OCI-LY1 (cell line): ENCODE measurements at regions not wholly inside any gene's neighbourhood (a gene's known extent, or its start where the extent isn't known, plus 50 kb on each side); places are given as distances from the start of the nearest gene placed in this dataset.

Source experiments
- H2AFZ ChIP-seq: fragments of 200-600 bp; sonication (generic), shearing (Covaris generic); 2 replicates; pipeline ENCODE4 v1.6.0; 2014; ENCODE audit warnings: antibody characterized with exemption, mild to moderate bottlenecking, low read length
- H3F3A ChIP-seq: fragments of 200-600 bp; sonication (generic), shearing (Covaris generic); 2 replicates; pipeline ENCODE4 v1.6.0; 2014; ENCODE audit warnings: mild to moderate bottlenecking, antibody characterized with exemption, low read length, moderate library complexity; ENCODE audit not compliant: insufficient read depth
- H3K27ac ChIP-seq: fragments of 200-600 bp; sonication (generic); 2 replicates; pipeline ENCODE4 v1.5.1; 2014; ENCODE audit warnings: low read length, mixed run types, mild to moderate bottlenecking, low read depth; ENCODE audit not compliant: poor library complexity, severe bottlenecking
- H3K27me3 ChIP-seq: fragments of 200-600 bp; sonication (generic); 2 replicates; pipeline ENCODE4 v1.6.0; 2014; ENCODE audit warnings: antibody characterized with exemption, mild to moderate bottlenecking, low read length, moderate library complexity; ENCODE audit not compliant: insufficient read depth
- H3K36me3 ChIP-seq: fragments of 200-600 bp; sonication (generic); 2 replicates; pipeline ENCODE4 v1.6.1; 2014; ENCODE audit warnings: mild to moderate bottlenecking, antibody characterized with exemption, low read length, moderate library complexity, mixed read lengths; ENCODE audit not compliant: insufficient read depth
- H3K4me1 ChIP-seq: fragments of 200-600 bp; sonication (generic); 2 replicates; pipeline ENCODE4 v1.5.1; 2014; ENCODE audit warnings: mild to moderate bottlenecking, low read length, moderate library complexity; ENCODE audit not compliant: insufficient read depth, severe bottlenecking
- H3K4me2 ChIP-seq: fragments of 200-600 bp; sonication (generic), shearing (Covaris generic); 2 replicates; pipeline ENCODE4 v1.6.1; 2014; ENCODE audit warnings: low read length
- H3K4me3 ChIP-seq: fragments of 200-600 bp; sonication (generic); 2 replicates; pipeline ENCODE4 v1.5.1; 2014; ENCODE audit warnings: low read length, low read depth, mild to moderate bottlenecking, mixed read lengths; ENCODE audit not compliant: poor library complexity, severe bottlenecking
- H3K79me2 ChIP-seq: fragments of 200-600 bp; shearing (Covaris generic); 2 replicates; pipeline ENCODE4 v1.6.1; 2016; ENCODE audit warnings: mixed run types, low read length, mixed read lengths; ENCODE audit not compliant: insufficient read depth
- H3K9ac ChIP-seq: fragments of 200-600 bp; sonication (generic), shearing (Covaris generic); 2 replicates; pipeline ENCODE4 v1.6.1; 2014; ENCODE audit warnings: mild to moderate bottlenecking, low read length, mixed read lengths
- H3K9me2 ChIP-seq: fragments of 200-600 bp; sonication (generic), shearing (Covaris generic); 2 replicates; pipeline ENCODE4 v1.6.1; 2014; ENCODE audit warnings: low read depth, mild to moderate bottlenecking, low read length, mixed read lengths
- H3K9me3 ChIP-seq: fragments of 200-600 bp; shearing (Covaris generic); 2 replicates; pipeline ENCODE4 v1.6.1; 2014; ENCODE audit warnings: low read length, mixed read lengths
- H4K20me1 ChIP-seq: fragments of 200-600 bp; sonication (generic), shearing (Covaris generic); 2 replicates; pipeline ENCODE4 v1.6.0; 2016; ENCODE audit warnings: mild to moderate bottlenecking, low read length; ENCODE audit not compliant: insufficient read depth
- EZH2 ChIP-seq: fragments of 200-600 bp; sonication (generic), shearing (Covaris generic); IDR thresholded peaks from 2 replicates; pipeline ENCODE4 v1.8.0; 2017; ENCODE audit warnings: borderline replicate concordance, mixed run types, mild to moderate bottlenecking, antibody characterized with exemption, low read length, moderate library complexity, mixed read lengths
- TF ChIP-seq, protein P1 (sequence below): fragments of 200-600 bp; sonication (generic), shearing (Covaris generic); IDR thresholded peaks from 2 replicates; pipeline ENCODE4 v1.5.1; 2017; ENCODE audit warnings: mild to moderate bottlenecking, antibody characterized with exemption, low read length, moderate library complexity, mixed read lengths

DNA sequence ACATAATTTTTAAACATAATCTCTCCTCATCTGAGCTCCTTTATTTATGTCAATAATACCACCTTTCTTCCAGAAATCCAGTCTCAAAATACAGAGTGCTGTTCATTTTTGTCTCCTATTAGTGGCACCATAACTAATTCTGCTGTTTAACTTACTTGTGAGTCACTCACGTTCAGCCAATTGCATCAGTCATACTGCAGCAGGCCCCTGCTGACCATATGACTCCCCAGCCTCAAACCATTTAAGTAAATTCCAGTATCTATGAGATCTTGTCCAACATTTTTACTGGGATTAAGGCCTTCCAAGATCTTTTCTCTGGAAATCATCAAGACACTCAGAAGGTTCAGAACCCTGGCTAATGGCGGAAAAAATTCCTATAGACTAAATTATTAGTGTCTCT lies 982.2 kb upstream of the MAP3K7 start:
- H3K9me3 ChIP-seq = no peaks in the 10 kb centered on the region
- H3K4me1 ChIP-seq = no peaks in the 10 kb centered on the region
- H3K4me3 ChIP-seq = no peak overlapping the region
- TF ChIP-seq, protein P1, sequence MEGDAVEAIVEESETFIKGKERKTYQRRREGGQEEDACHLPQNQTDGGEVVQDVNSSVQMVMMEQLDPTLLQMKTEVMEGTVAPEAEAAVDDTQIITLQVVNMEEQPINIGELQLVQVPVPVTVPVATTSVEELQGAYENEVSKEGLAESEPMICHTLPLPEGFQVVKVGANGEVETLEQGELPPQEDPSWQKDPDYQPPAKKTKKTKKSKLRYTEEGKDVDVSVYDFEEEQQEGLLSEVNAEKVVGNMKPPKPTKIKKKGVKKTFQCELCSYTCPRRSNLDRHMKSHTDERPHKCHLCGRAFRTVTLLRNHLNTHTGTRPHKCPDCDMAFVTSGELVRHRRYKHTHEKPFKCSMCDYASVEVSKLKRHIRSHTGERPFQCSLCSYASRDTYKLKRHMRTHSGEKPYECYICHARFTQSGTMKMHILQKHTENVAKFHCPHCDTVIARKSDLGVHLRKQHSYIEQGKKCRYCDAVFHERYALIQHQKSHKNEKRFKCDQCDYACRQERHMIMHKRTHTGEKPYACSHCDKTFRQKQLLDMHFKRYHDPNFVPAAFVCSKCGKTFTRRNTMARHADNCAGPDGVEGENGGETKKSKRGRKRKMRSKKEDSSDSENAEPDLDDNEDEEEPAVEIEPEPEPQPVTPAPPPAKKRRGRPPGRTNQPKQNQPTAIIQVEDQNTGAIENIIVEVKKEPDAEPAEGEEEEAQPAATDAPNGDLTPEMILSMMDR = no peak
- TF ChIP-seq EZH2 = no peak
- H3F3A ChIP-seq = no peaks in the 10 kb centered on the region
- H3K79me2 ChIP-seq = no peaks in the 10 kb centered on the region
- no peak overlapping the region for H3K9ac ChIP-seq
- H3K4me2 ChIP-seq = no peak overlapping the region
- no peaks in the 10 kb centered on the region for H3K9me2 ChIP-seq
- no peaks in the 10 kb centered on the region for H3K27me3 ChIP-seq
- no peak overlapping the region for H3K27ac ChIP-seq
- no peak overlapping the region for H2AFZ ChIP-seq
- no peaks in the 10 kb centered on the region for H3K36me3 ChIP-seq
- no peaks in the 10 kb centered on the region for H4K20me1 ChIP-seq

DNA sequence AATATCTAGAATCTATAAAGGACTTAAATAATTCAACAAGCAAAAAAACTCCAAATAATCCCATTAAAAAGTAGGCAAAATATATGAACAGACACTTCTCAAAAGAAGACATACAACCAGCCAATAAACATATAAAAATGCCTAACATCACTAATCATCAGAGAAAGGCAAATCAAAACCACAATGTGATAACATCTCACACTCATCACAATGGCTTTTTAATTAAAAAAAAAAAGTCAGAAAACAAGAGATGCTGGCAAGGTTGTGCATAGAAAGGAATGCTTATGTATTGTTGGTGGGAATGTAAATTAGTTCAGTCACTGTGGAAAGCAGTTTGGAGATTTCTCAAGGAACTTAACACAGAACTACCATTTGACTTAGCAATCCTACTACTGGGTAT lies 979.6 kb upstream of the MAP3K7 start:
- TF ChIP-seq, protein P1 = no peak
- no peak for TF ChIP-seq EZH2
- H3K4me2 ChIP-seq = no peak overlapping the region
- no peaks in the 10 kb centered on the region for H4K20me1 ChIP-seq
- H3K9me3 ChIP-seq = no peaks in the 10 kb centered on the region
- no peaks in the 10 kb centered on the region for H3K4me1 ChIP-seq
- no peaks in the 10 kb centered on the region for H3K9me2 ChIP-seq
- no peaks in the 10 kb centered on the region for H3K27me3 ChIP-seq
- H3K79me2 ChIP-seq = no peaks in the 10 kb centered on the region
- no peaks in the 10 kb centered on the region for H3F3A ChIP-seq
- no peak overlapping the region for H3K27ac ChIP-seq
- no peak overlapping the region for H3K4me3 ChIP-seq
- no peak overlapping the region for H3K9ac ChIP-seq
- H3K36me3 ChIP-seq = no peaks in the 10 kb centered on the region
- no peak overlapping the region for H2AFZ ChIP-seq

DNA sequence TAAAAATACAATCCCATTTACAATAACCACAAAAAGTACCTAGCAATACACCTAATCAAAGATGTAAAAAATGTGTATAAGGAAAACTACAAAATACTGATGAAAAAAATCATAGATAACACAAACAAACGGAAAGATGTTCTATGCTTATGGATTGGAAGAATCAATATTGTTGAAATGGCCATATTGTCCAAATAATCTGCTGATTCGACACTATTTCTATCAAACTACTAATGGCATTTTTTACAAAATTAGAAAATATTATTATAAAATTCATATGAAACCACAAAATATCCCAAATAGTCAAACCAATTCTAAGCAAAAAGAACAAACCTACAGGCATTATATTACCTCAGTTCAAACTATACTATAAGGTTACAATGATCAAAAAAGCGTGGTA lies 978.3 kb upstream of the MAP3K7 start:
- Histone ChIP-seq H2AFZ (no peak overlapping the region), H3K27me3 (no peaks in the 10 kb centered on the region), H3K4me2 (no peak overlapping the region), H3K4me1 (no peaks in the 10 kb centered on the region), H4K20me1 (no peaks in the 10 kb centered on the region), H3K9ac (no peak overlapping the region), H3K9me2 (no peaks in the 10 kb centered on the region), H3K27ac (no peak overlapping the region), H3F3A (no peaks in the 10 kb centered on the region), H3K4me3 (no peak overlapping the region), H3K9me3 (no peaks in the 10 kb centered on the region), H3K36me3 (no peaks in the 10 kb centered on the region), H3K79me2 (no peaks in the 10 kb centered on the region)
- no peak for TF ChIP-seq EZH2
- TF ChIP-seq, protein P1 = no peak
